ENCODE measurements at regions not wholly inside any gene's neighbourhood (a gene's known extent, or its start where the extent isn't known, plus 50 kb on each side); places are given as distances from the start of the nearest gene placed in this dataset.

- POLR2A ChIA-PET (ENCODE audit: low non-redundant PET), result no interaction called here
- CTCF ChIA-PET, result no interaction called here
- DNase-seq (ENCODE audit: low spot score), result no peak
- TF ChIP-seq, protein P1, sequence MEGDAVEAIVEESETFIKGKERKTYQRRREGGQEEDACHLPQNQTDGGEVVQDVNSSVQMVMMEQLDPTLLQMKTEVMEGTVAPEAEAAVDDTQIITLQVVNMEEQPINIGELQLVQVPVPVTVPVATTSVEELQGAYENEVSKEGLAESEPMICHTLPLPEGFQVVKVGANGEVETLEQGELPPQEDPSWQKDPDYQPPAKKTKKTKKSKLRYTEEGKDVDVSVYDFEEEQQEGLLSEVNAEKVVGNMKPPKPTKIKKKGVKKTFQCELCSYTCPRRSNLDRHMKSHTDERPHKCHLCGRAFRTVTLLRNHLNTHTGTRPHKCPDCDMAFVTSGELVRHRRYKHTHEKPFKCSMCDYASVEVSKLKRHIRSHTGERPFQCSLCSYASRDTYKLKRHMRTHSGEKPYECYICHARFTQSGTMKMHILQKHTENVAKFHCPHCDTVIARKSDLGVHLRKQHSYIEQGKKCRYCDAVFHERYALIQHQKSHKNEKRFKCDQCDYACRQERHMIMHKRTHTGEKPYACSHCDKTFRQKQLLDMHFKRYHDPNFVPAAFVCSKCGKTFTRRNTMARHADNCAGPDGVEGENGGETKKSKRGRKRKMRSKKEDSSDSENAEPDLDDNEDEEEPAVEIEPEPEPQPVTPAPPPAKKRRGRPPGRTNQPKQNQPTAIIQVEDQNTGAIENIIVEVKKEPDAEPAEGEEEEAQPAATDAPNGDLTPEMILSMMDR (conservative IDR thresholded peaks at IDR 0.05; ENCODE audit: low read depth), result no peak
- no peak overlapping the region for H3K27ac ChIP-seq
These were observed 240.6 kb upstream of the PDGFD start for GRCh38 chr11:104404231-104405175.

DNA sequence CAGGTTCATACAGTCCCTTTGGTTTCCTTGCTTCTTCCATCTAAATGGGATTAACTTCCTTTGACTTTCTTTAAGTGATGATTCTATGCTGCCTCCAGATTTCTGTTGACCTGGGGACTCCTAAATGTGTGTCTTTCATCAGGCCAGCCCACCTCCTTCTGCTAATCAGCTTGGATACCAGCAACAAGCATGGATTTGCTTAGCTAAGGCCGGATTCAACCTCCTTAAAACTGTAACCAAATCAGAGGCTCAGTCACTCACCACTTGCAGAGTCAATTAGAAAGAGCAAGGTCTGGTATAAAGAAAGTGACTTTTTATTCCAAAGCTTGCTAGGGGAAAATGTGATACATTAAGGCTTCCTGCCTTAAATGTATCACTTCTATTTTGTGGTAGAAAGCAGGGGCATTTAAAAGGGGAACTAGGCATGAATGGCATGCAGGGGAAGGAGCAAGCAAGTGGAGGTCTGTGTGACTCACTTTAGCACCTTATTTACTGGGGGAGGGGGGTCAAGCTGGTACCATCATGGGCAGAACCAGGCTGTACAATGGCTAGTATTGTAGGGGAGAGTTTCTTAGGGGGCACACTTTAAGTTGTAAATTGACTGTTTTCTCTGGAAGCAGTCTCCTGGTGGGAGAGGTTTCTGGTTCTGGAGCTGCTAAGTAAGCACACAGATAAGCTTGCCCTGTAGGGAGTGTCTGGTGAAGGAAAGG, 239.0 kb upstream of the PDGFD start:
- ChIA-PET CTCF (interaction anchor here (0.7 kb wide), 1 partner anchor 1359 kb away, joined by 3 read pairs; no protein-coding TSS in a partner anchor), POLR2A (ENCODE audit: low non-redundant PET) (no interaction called here)
- H3K27ac ChIP-seq, result no peak overlapping the region
- DNase-seq (ENCODE audit: low spot score), result no peak
- TF ChIP-seq, protein P1 (conservative IDR thresholded peaks at IDR 0.05; ENCODE audit: low read depth), result no peak

DNA sequence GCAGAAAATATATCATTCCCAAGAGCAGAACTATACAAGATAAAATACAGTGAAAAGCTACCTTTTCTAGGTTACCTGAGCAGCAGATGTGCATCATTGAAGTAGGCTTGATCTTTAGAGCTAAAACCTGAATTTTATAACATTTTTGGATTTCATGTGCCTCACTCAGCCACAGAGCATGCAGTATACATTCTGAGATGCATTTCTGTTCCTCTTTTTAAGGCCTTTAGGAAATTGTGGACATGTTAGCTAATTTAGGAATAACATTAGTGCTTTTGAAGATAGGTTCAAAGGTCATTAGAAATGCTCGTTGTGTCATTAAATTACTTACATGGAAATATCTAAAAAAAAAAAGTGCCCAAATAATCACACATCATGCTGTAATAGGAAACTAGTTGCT, 230.6 kb upstream of the PDGFD start:
- CTCF ChIA-PET, result interaction anchor here (0.6 to 1.1 kb wide), 2 partner anchors 17 to 42 kb away, joined by 3 to 4 read pairs; no protein-coding TSS in a partner anchor
- no peak for DNase-seq (ENCODE audit: low spot score)
- TF ChIP-seq, protein P1 (conservative IDR thresholded peaks at IDR 0.05; ENCODE audit: low read depth), result no peak
- POLR2A ChIA-PET (ENCODE audit: low non-redundant PET), result no interaction called here
- no peak overlapping the region for H3K27ac ChIP-seq

- H3K27ac ChIP-seq, result no peak overlapping the region
- TF ChIP-seq, protein P1 (conservative IDR thresholded peaks at IDR 0.05; ENCODE audit: low read depth), result no peak
- ChIA-PET CTCF (interaction anchor here (0.7 kb wide), 1 partner anchor 926 kb away, joined by 10 read pairs; no protein-coding TSS in a partner anchor), POLR2A (ENCODE audit: low non-redundant PET) (no interaction called here)
- DNase-seq (ENCODE audit: low spot score), result no peak
These were observed 226.7 kb upstream of the PDGFD start for GRCh38 chr11:104390651-104391050.

- DNase-seq (ENCODE audit: low spot score), result no peak
- TF ChIP-seq, protein P1 (conservative IDR thresholded peaks at IDR 0.05; ENCODE audit: low read depth), result no peak
- H3K27ac ChIP-seq, result no peak overlapping the region
- POLR2A ChIA-PET (ENCODE audit: low non-redundant PET), result no interaction called here
- CTCF ChIA-PET, result no interaction called here
These were observed 221.9 kb upstream of the PDGFD start for GRCh38 chr11:104385884-104386283.

- H3K27ac ChIP-seq, result no peak overlapping the region
- POLR2A ChIA-PET (ENCODE audit: low non-redundant PET), result no interaction called here
- no peak for DNase-seq (ENCODE audit: low spot score)
- TF ChIP-seq, protein P1 (conservative IDR thresholded peaks at IDR 0.05; ENCODE audit: low read depth), result no peak
- CTCF ChIA-PET, result no interaction called here
These were observed 216.4 kb upstream of the PDGFD start for GRCh38 chr11:104380358-104380757.
